PC-3 (cell line): ENCODE measurements at regions not wholly inside any gene's neighbourhood (a gene's known extent, or its start where the extent isn't known, plus 50 kb on each side); places are given as distances from the start of the nearest gene placed in this dataset.

Experiments used
- ATAC-seq: fragments of 200-7000 bp; cut with Tn5 transposase; 2 replicates; pipeline ENCODE4 v1.9.1; 2020; ENCODE audit warnings: mild to moderate bottlenecking, moderate library complexity
- BruUV-seq: library from RNA; stranded (reverse); fragments of 400-500 nt; replicated peaks from 2 replicates; lab custom pipeline; 2021; lab: Mats Ljungman, UMichigan
- CTCF ChIA-PET: fragments of 300-600 bp; sonication (Branson Sonifier 250); formaldehyde crosslinking; loops from one replicate; lab custom pipeline; 2022; ENCODE audit warnings: antibody characterized with exemption; lab: Charles Lee
- POLR2A ChIA-PET: fragments of 300-600 bp; sonication (Branson Sonifier 250); formaldehyde crosslinking; loops from one replicate; lab custom pipeline; 2022; ENCODE audit warnings: antibody characterized with exemption; ENCODE audit not compliant: unreplicated experiment; lab: Charles Lee
- DNase-seq: peaks from one replicate; pipeline ENCODE4 v3.0.0-alpha.2; 2015
- H2AFZ ChIP-seq: fragments of 300-600 bp; sonication (generic); 2 replicates; pipeline ENCODE4 v1.6.0; 2016; ENCODE audit warnings: antibody characterized with exemption, low read length
- H3F3A ChIP-seq: fragments of 300-600 bp; sonication (generic); one replicate; pipeline ENCODE4 v1.6.0; 2017; ENCODE audit warnings: antibody characterized with exemption, low read length, control low read depth, mild to moderate bottlenecking; ENCODE audit not compliant: unreplicated experiment
- H3K27ac ChIP-seq: fragments of 300-600 bp; sonication (generic); 2 replicates; pipeline ENCODE4 v1.5.1; 2016; ENCODE audit warnings: mild to moderate bottlenecking, low read length
- H3K27me3 ChIP-seq: fragments of 300-600 bp; sonication (generic); 2 replicates; pipeline ENCODE4 v1.6.1; 2016; ENCODE audit warnings: low read length, mixed read lengths
- H3K36me3 ChIP-seq: fragments of 300-600 bp; sonication (generic); 2 replicates; pipeline ENCODE4 v1.6.1; 2016; ENCODE audit warnings: low read depth, mixed run types, low read length, mixed read lengths
- H3K4me1 ChIP-seq: fragments of 300-600 bp; sonication (generic); 2 replicates; pipeline ENCODE4 v1.5.1; 2016; ENCODE audit warnings: low read length; ENCODE audit not compliant: insufficient read depth
- H3K4me2 ChIP-seq: fragments of 300-600 bp; sonication (generic); 2 replicates; pipeline ENCODE4 v1.6.0; 2016; ENCODE audit warnings: low read length
- H3K4me3 ChIP-seq: fragments of 300-600 bp; sonication (generic); 2 replicates; pipeline ENCODE4 v1.5.1; 2016; ENCODE audit warnings: mild to moderate bottlenecking, low read length, mixed read lengths
- H3K79me2 ChIP-seq: fragments of 300-600 bp; sonication (generic); 2 replicates; pipeline ENCODE4 v1.6.1; 2017; ENCODE audit warnings: low read length, mixed read lengths
- H3K9ac ChIP-seq: fragments of 300-600 bp; sonication (generic); 2 replicates; pipeline ENCODE4 v1.6.0; 2016; ENCODE audit warnings: mild to moderate bottlenecking, low read length
- H3K9me2 ChIP-seq: fragments of 300-600 bp; sonication (generic); replicated peaks from 2 replicates; pipeline ENCODE4 v1.6.1; 2016; ENCODE audit warnings: mixed run types, low read length, mixed read lengths
- H3K9me3 ChIP-seq: fragments of 300-600 bp; sonication (generic); 2 replicates; pipeline ENCODE4 v1.6.1; 2016; ENCODE audit warnings: low read length, mixed read lengths
- H4K20me1 ChIP-seq: fragments of 300-600 bp; sonication (generic); 2 replicates; pipeline ENCODE4 v1.6.1; 2016; ENCODE audit warnings: low read length, mixed read lengths
- EZH2 ChIP-seq: fragments of 300-600 bp; sonication (generic); IDR thresholded peaks from one replicate; pipeline ENCODE4 v1.6.1; 2017; ENCODE audit warnings: antibody characterized with exemption, mild to moderate bottlenecking, low read length; ENCODE audit not compliant: unreplicated experiment
- EZH2phosphoT487 ChIP-seq: fragments of 300-600 bp; sonication (generic); IDR thresholded peaks from 2 replicates; pipeline ENCODE4 v1.6.1; 2018; ENCODE audit warnings: mild to moderate bottlenecking, antibody characterized with exemption, low read length, borderline replicate concordance
- intact Hi-C: fragments of 100-400 bp; cut with micrococcal nuclease; formaldehyde crosslinking; loops from 2 replicates; pipeline ENCODE4 v1.9.0; 2023
- TF ChIP-seq, protein P1 (sequence below): fragments of 300-600 bp; sonication (generic); conservative IDR thresholded peaks from 2 replicates; pipeline ENCODE4 v1.5.1; 2017; ENCODE audit warnings: antibody characterized with exemption, low read depth, mild to moderate bottlenecking, low read length

DNA sequence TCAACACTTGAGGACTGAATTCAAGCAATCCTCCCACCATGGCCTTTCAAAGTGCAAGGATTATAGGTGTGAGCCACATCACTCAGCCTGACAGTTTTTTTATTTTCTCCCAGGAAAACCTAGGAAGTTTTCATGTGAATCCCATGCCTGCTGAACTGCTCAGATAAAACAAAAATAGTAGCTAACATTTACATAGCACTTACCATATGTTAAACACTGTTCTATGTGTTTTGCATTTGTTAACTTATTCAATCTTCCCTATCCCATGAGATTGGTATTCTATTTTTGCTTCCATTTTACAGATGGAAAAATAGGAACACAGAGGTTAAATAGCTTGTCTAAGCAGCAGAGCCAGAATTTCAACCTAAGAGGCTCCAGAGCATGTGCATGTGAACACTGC lies 157.4 kb upstream of the KCTD1 start:
- Histone ChIP-seq H4K20me1 (no peaks in the 10 kb centered on the region), H3K79me2 (no peaks in the 10 kb centered on the region), H3K4me3 (no peak overlapping the region), H2AFZ (no peak overlapping the region), H3K27ac (no peak overlapping the region), H3K9ac (no peak overlapping the region), H3K36me3 (no peaks in the 10 kb centered on the region), H3K4me2 (no peak overlapping the region), H3K4me1 (no peaks in the 10 kb centered on the region), H3K27me3 (peaks cover 37% of the 10 kb centered on the region), H3K9me2 (no peaks in the 10 kb centered on the region), H3F3A (no peaks in the 10 kb centered on the region), H3K9me3 (no peaks in the 10 kb centered on the region)
- TF ChIP-seq EZH2phosphoT487: no peak
- no peak for TF ChIP-seq EZH2
- TF ChIP-seq, protein P1, sequence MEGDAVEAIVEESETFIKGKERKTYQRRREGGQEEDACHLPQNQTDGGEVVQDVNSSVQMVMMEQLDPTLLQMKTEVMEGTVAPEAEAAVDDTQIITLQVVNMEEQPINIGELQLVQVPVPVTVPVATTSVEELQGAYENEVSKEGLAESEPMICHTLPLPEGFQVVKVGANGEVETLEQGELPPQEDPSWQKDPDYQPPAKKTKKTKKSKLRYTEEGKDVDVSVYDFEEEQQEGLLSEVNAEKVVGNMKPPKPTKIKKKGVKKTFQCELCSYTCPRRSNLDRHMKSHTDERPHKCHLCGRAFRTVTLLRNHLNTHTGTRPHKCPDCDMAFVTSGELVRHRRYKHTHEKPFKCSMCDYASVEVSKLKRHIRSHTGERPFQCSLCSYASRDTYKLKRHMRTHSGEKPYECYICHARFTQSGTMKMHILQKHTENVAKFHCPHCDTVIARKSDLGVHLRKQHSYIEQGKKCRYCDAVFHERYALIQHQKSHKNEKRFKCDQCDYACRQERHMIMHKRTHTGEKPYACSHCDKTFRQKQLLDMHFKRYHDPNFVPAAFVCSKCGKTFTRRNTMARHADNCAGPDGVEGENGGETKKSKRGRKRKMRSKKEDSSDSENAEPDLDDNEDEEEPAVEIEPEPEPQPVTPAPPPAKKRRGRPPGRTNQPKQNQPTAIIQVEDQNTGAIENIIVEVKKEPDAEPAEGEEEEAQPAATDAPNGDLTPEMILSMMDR: no peak
- no TSS peak for BruUV-seq
- ATAC-seq (no peak), DNase-seq (no peak)
- ChIA-PET CTCF (no interaction called here), POLR2A (no interaction called here)
- intact Hi-C loops: no loop called here

DNA sequence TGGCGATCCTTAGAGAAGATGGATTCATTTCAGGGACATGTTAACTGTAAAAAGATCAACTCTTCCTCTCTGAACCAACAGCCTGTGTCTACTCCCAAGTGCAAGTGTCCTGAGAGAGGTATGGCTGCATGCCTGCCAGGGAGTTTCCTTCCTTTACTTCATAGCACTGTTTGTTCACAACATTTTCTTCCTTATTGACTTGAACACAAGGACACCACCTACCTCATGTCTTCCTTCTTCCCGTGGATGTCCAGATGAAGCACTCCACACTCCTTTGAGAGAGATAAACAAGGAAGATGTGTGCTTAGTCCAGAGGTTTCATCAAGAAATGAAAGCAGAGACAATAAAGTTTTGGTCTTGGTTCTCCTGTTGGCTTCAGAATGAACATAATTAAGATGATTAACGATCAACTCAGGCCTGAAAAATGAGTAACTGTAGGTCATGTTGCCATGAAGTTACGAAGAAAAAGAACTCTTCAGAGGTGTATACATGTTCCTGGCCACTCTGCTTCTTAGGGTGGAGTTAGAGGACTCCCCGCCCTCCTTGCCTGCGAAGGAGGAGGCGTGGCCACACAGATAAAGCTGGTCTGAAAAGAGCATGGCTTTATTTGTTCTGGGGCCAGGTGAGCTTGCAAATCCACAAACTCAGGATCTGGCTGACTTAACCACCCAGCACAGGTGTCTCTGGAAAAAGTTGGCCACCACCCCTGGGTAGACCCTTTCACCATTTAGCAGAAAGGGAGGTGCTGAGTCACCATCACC lies 155.0 kb upstream of the KCTD1 start:
- TF ChIP-seq, protein P1: no peak
- no peak for TF ChIP-seq EZH2phosphoT487
- TF ChIP-seq EZH2: no peak
- Histone ChIP-seq H3K4me3 (no peak overlapping the region), H3K9ac (no peak overlapping the region), H3F3A (no peaks in the 10 kb centered on the region), H3K79me2 (no peaks in the 10 kb centered on the region), H3K4me1 (no peaks in the 10 kb centered on the region), H3K9me2 (no peaks in the 10 kb centered on the region), H3K27ac (no peak overlapping the region), H3K4me2 (no peak overlapping the region), H3K27me3 (peaks cover 33% of the 10 kb centered on the region; the same call in 1 of the 2 replicates), H3K9me3 (no peaks in the 10 kb centered on the region), H3K36me3 (no peaks in the 10 kb centered on the region), H4K20me1 (no peaks in the 10 kb centered on the region), H2AFZ (no peak overlapping the region)
- DNase-seq (no peak), ATAC-seq (no peak)
- no TSS peak for BruUV-seq
- POLR2A ChIA-PET: no interaction called here
- intact Hi-C loops: no loop called here
- CTCF ChIA-PET: no interaction called here

DNA sequence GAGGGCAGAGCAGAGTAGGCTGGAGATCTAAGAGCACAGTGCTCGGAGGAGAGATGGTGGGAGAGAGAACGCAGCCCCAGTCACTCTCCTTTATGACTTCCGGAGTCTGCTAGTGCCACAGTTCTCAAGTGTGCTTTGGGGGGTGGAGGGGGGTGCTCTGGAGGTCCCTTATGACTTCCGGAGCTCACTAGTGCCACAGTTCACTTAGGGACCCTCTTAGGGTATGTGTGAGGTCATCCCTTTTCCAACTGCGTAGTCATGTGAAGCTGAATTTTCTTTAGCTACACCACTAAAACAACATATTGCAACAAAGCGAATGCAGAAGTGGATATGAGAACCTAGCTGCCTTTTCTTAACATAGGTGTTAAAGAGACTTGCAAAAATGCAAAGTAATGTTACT lies 153.7 kb upstream of the KCTD1 start:
- intact Hi-C loops: no loop called here
- ChIA-PET CTCF (no interaction called here), POLR2A (no interaction called here)
- no peaks in the 10 kb centered on the region for H3K4me1 ChIP-seq
- ATAC-seq (no peak), DNase-seq (no peak)
- H3K9ac ChIP-seq: no peak overlapping the region
- TF ChIP-seq EZH2 (no peak), EZH2phosphoT487 (no peak)
- TF ChIP-seq, protein P1: no peak
- H3K27me3 ChIP-seq: peaks cover 33% of the 10 kb centered on the region; the same call in 1 of the 2 replicates
- no peaks in the 10 kb centered on the region for H3K9me3 ChIP-seq
- no peaks in the 10 kb centered on the region for H3F3A ChIP-seq
- no peaks in the 10 kb centered on the region for H3K9me2 ChIP-seq
- no peaks in the 10 kb centered on the region for H3K36me3 ChIP-seq
- H2AFZ ChIP-seq: no peak overlapping the region
- no peak overlapping the region for H3K4me3 ChIP-seq
- H3K27ac ChIP-seq: no peak overlapping the region
- H3K79me2 ChIP-seq: no peaks in the 10 kb centered on the region
- no peaks in the 10 kb centered on the region for H4K20me1 ChIP-seq
- BruUV-seq: no TSS peak
- no peak overlapping the region for H3K4me2 ChIP-seq
